Psoas muscle (tissue), 7 donors: ENCODE measurements at regions not wholly inside any gene's neighbourhood (a gene's known extent, or its start where the extent isn't known, plus 50 kb on each side); places are given as distances from the start of the nearest gene placed in this dataset.

Experiments used
- ATAC-seq, 4 donors: fragments of 200-7000 bp; cut with Tn5 transposase; one replicate each; pipeline ENCODE4 v1.9.1; 2020; ENCODE audit warnings: moderate library complexity in 3 of 4, mild to moderate bottlenecking in 2 of 4
- DNase-seq, 2 donors: peaks; one replicate each; pipeline ENCODE4 v3.0.0-alpha.2; 2020
- H3K27ac ChIP-seq: fragments of 200-600 bp; one replicate; pipeline ENCODE4 v1.8.0; 2022
- H3K27me3 ChIP-seq, 3 donors: fragments of 200-600 bp in 1 of 3; one replicate each; pipeline versions ENCODE4 v1.6.1 to v1.8.0; 2013 to 2022; ENCODE audit warnings: low read length in 2 of 3, mild to moderate bottlenecking in 2 of 3, moderate library complexity in 1 of 3; ENCODE audit not compliant: insufficient read depth in 3 of 3
- H3K36me3 ChIP-seq, 2 donors: fragments of 200-600 bp in 1 of 2; one replicate each; pipeline versions ENCODE4 v1.6.1 to v1.8.0; 2013 to 2022; ENCODE audit warnings: low read depth in 1 of 2, mild to moderate bottlenecking in 1 of 2, moderate library complexity in 1 of 2; ENCODE audit not compliant: insufficient read depth in 1 of 2
- H3K4me1 ChIP-seq: fragments of 200-600 bp; one replicate; pipeline ENCODE4 v1.8.0; 2022
- H3K4me3 ChIP-seq: fragments of 200-600 bp; one replicate; pipeline ENCODE4 v1.8.0; 2022; ENCODE audit warnings: mild to moderate bottlenecking
- H3K9me3 ChIP-seq: fragments of 200-600 bp; one replicate; pipeline ENCODE4 v1.8.0; 2022
- CTCF ChIP-seq: fragments of 200-600 bp; IDR thresholded peaks from one replicate; pipeline ENCODE4 v1.8.0; 2022; ENCODE audit warnings: antibody characterized with exemption
- WGBS, 3 donors: extraction: QIAGEN DNeasy Blood & Tissue Kit; methylation state at CpG; one replicate each; pipeline versions ENCODE4 v1.1.6 to v1.1.7; 2013; 5-methylcytosine and 5-hydroxymethylcytosine counted together
- intact Hi-C, 2 donors: fragments of 100-400 bp; cut with DNase I; formaldehyde crosslinking; loops; one replicate each; pipeline versions ENCODE4 v1.11.0 to v1.14.2; 2022
- donor health status: healthy with polysubstance abuse.
- donor health status: DM: no; HTN: no; CAD: no; lungs with moderate emphysema.
- donor health status: Bipolar disorder and iron deficiency.
- donor health status: healthy.
- donor health status: DM: yes; HTN: yes; CAD: no.
- donor health status: DM: no; HTN: no; CAD: no.
- donor health status: DM: yes; HTN: yes; CAD: no.

GRCh38 chrX:99192421-99192820 is 1217.7 kb downstream of the PCDH19 start:
- DNase-seq (no peak), ATAC-seq (no peak)
- no peaks in the 10 kb centered on the region for H3K36me3 ChIP-seq
- H3K27ac ChIP-seq, result no peak overlapping the region
- no peaks in the 10 kb centered on the region for H3K4me1 ChIP-seq
- intact Hi-C loops, result no loop called here
- H3K9me3 ChIP-seq, result peaks cover 11% of the 10 kb centered on the region
- TF ChIP-seq CTCF, result no peak
- 27 to 40% (median 32%) methylated on average over 1 of the region's 1 CpG for WGBS, 3 donors
- no peaks in the 10 kb centered on the region for H3K27me3 ChIP-seq
- H3K4me3 ChIP-seq, result no peak overlapping the region

- ATAC-seq (no peak), DNase-seq (no peak)
- Histone ChIP-seq H3K9me3 (no peaks in the 10 kb centered on the region), H3K36me3 (no peaks in the 10 kb centered on the region), H3K4me1 (no peaks in the 10 kb centered on the region), H3K27me3 (peaks cover 0 to 7% (median 0%) of the 10 kb centered on the region in 3 donors), H3K4me3 (no peak overlapping the region), H3K27ac (no peak overlapping the region)
- no peak for TF ChIP-seq CTCF
- intact Hi-C loops, result no loop called here
- WGBS, 3 donors, result 48 to 83% (median 65%) methylated on average over 1 of the region's 1 CpG
Measured at GRCh38 chrX:99184153-99184552, 1225.9 kb downstream of the PCDH19 start.

GRCh38 chrX:99172958-99173357 is 1237.1 kb downstream of the PCDH19 start:
- no peaks in the 10 kb centered on the region for H3K4me1 ChIP-seq
- H3K36me3 ChIP-seq, result no peaks in the 10 kb centered on the region
- WGBS, 3 donors, result 67 to 80% (median 75%) methylated on average over 3 of the region's 3 CpGs
- H3K9me3 ChIP-seq, result no peaks in the 10 kb centered on the region
- no peak for TF ChIP-seq CTCF
- H3K27me3 ChIP-seq, result no peaks in the 10 kb centered on the region
- intact Hi-C loops, result no loop called here
- no peak overlapping the region for H3K4me3 ChIP-seq
- ATAC-seq (no peak), DNase-seq (no peak)
- no peak overlapping the region for H3K27ac ChIP-seq

- no peak for TF ChIP-seq CTCF
- DNase-seq, result no peak
- Histone ChIP-seq H3K9me3 (no peaks in the 10 kb centered on the region), H3K36me3 (no peaks in the 10 kb centered on the region), H3K27me3 (peaks cover 0 to 9% (median 0%) of the 10 kb centered on the region in 3 donors), H3K27ac (no peak overlapping the region), H3K4me3 (no peak overlapping the region), H3K4me1 (no peaks in the 10 kb centered on the region)
- intact Hi-C loops, result no loop called here
- 56 to 64% (median 58%) methylated on average over 2 of the region's 2 CpGs for WGBS, 3 donors
- no peak for ATAC-seq
Measured at GRCh38 chrX:99142745-99143144, 1267.3 kb downstream of the PCDH19 start.

- ATAC-seq, result no peak
- no peaks in the 10 kb centered on the region for H3K4me1 ChIP-seq
- intact Hi-C loops, result no loop called here
- no peaks in the 10 kb centered on the region for H3K9me3 ChIP-seq
- H3K36me3 ChIP-seq, result no peaks in the 10 kb centered on the region
- H3K27me3 ChIP-seq, result peaks cover 0 to 9% (median 0%) of the 10 kb centered on the region in 3 donors
- H3K4me3 ChIP-seq, result no peak overlapping the region
- DNase-seq, result no peak
- WGBS, 3 donors, result 29 to 60% (median 51%) methylated on average over 3 of the region's 3 CpGs
- TF ChIP-seq CTCF, result no peak
- no peak overlapping the region for H3K27ac ChIP-seq
Measured at GRCh38 chrX:99137488-99137887, 1272.6 kb downstream of the PCDH19 start.
